ENCODE measurements at regions not wholly inside any gene's neighbourhood (a gene's known extent, or its start where the extent isn't known, plus 50 kb on each side); places are given as distances from the start of the nearest gene placed in this dataset.

- 83 to 85% methylated on average over 1 of the region's 1 CpG for WGBS, 2 donors
- TF ChIP-seq CTCF (IDR thresholded peaks at IDR 0.05) (no peak), POLR2A (IDR thresholded peaks at IDR 0.05) (no peak)
- no peak for DNase-seq (ENCODE audit: low spot score in 2 of 2)
- H3K4me3 ChIP-seq (ENCODE audit: low read depth, poor library complexity, severe bottlenecking): no peak overlapping the region
- intact Hi-C loops (cut with DNase I; ENCODE audit: low total_unique reads): no loop called here
These were observed 1144.2 kb downstream of the FAT4 start for GRCh38 chr4:126458993-126459392.

GRCh38 chr4:126465341-126465740, 1150.6 kb downstream of the FAT4 start:
- intact Hi-C loops (cut with DNase I; ENCODE audit: low total_unique reads): no loop called here
- no peak overlapping the region for H3K4me3 ChIP-seq (ENCODE audit: low read depth, poor library complexity, severe bottlenecking)
- no peak for DNase-seq (ENCODE audit: low spot score in 2 of 2)
- no peak for TF ChIP-seq POLR2A (IDR thresholded peaks at IDR 0.05)
- no peak for TF ChIP-seq CTCF (IDR thresholded peaks at IDR 0.05)
- WGBS, 2 donors: 81 to 87% methylated on average over 1 of the region's 1 CpG

- no peak for TF ChIP-seq CTCF (IDR thresholded peaks at IDR 0.05)
- TF ChIP-seq POLR2A (IDR thresholded peaks at IDR 0.05): no peak
- 92% methylated on average over 2 of the region's 2 CpGs for WGBS, 2 donors
- DNase-seq (ENCODE audit: low spot score in 2 of 2): no peak
- H3K4me3 ChIP-seq (ENCODE audit: low read depth, poor library complexity, severe bottlenecking): no peak overlapping the region
- intact Hi-C loops (cut with DNase I; ENCODE audit: low total_unique reads): no loop called here
These were observed 1152.1 kb downstream of the FAT4 start for GRCh38 chr4:126466848-126467247.

- no peak for DNase-seq (ENCODE audit: low spot score in 2 of 2)
- WGBS, 2 donors: 98 to 100% methylated on average over 1 of the region's 1 CpG
- TF ChIP-seq CTCF (IDR thresholded peaks at IDR 0.05): no peak
- TF ChIP-seq POLR2A (IDR thresholded peaks at IDR 0.05): no peak
- intact Hi-C loops (cut with DNase I; ENCODE audit: low total_unique reads): no loop called here
- H3K4me3 ChIP-seq (ENCODE audit: low read depth, poor library complexity, severe bottlenecking): no peak overlapping the region
These were observed 1153.4 kb downstream of the FAT4 start for GRCh38 chr4:126468144-126468543.

- TF ChIP-seq POLR2A (IDR thresholded peaks at IDR 0.05) (no peak), CTCF (IDR thresholded peaks at IDR 0.05) (no peak)
- H3K4me3 ChIP-seq (ENCODE audit: low read depth, poor library complexity, severe bottlenecking): no peak overlapping the region
- intact Hi-C loops (cut with DNase I; ENCODE audit: low total_unique reads): no loop called here
- WGBS, 2 donors: 69 to 73% methylated on average over 3 of the region's 3 CpGs
- no peak for DNase-seq (ENCODE audit: low spot score in 2 of 2)
These were observed 1156.1 kb downstream of the FAT4 start for GRCh38 chr4:126470862-126471261.

GRCh38 chr4:126475730-126476129, 1157.0 kb upstream of the INTU start:
- intact Hi-C loops (cut with DNase I; ENCODE audit: low total_unique reads): no loop called here
- H3K4me3 ChIP-seq (ENCODE audit: low read depth, poor library complexity, severe bottlenecking): no peak overlapping the region
- WGBS, 2 donors: 78 to 98% methylated on average over 2 of the region's 2 CpGs
- DNase-seq (ENCODE audit: low spot score in 2 of 2): no peak
- no peak for TF ChIP-seq POLR2A (IDR thresholded peaks at IDR 0.05)

All from lower leg skin (tissue), 4 donors.